ENCODE measurements at regions not wholly inside any gene's neighbourhood (a gene's known extent, or its start where the extent isn't known, plus 50 kb on each side); places are given as distances from the start of the nearest gene placed in this dataset.

GRCh38 chr2:128710242-128710641 is 391.6 kb upstream of the HS6ST1 start:
- H3K4me3 ChIP-seq (ENCODE audit: low read depth, poor library complexity, severe bottlenecking): no peak overlapping the region
- intact Hi-C loops (cut with DNase I; ENCODE audit: low total_unique reads): no loop called here
- 92 to 95% methylated on average over 5 of the region's 5 CpGs for WGBS, 2 donors
- TF ChIP-seq CTCF (IDR thresholded peaks at IDR 0.05): no peak
- no peak for TF ChIP-seq POLR2A (IDR thresholded peaks at IDR 0.05)
- peak in 1 of 2 donors; percentile 6 for DNase-seq (ENCODE audit: low spot score in 2 of 2)

GRCh38 chr2:128710729-128711128 is 392.1 kb upstream of the HS6ST1 start:
- DNase-seq (ENCODE audit: low spot score in 2 of 2): peak; percentile 12 to 18
- H3K4me3 ChIP-seq (ENCODE audit: low read depth, poor library complexity, severe bottlenecking): no peak overlapping the region
- 86 to 91% methylated on average over 2 of the region's 2 CpGs for WGBS, 2 donors
- no peak for TF ChIP-seq CTCF (IDR thresholded peaks at IDR 0.05)
- no peak for TF ChIP-seq POLR2A (IDR thresholded peaks at IDR 0.05)
- intact Hi-C loops (cut with DNase I; ENCODE audit: low total_unique reads): no loop called here

GRCh38 chr2:128714285-128714684 is 395.6 kb upstream of the HS6ST1 start:
- H3K4me3 ChIP-seq (ENCODE audit: low read depth, poor library complexity, severe bottlenecking): no peak overlapping the region
- DNase-seq (ENCODE audit: low spot score in 2 of 2): peak; percentile 12 to 68
- intact Hi-C loops (cut with DNase I; ENCODE audit: low total_unique reads): no loop called here
- TF ChIP-seq CTCF (IDR thresholded peaks at IDR 0.05) (no peak), POLR2A (IDR thresholded peaks at IDR 0.05) (no peak)
- WGBS, 2 donors: 78 to 83% methylated on average over 4 of the region's 4 CpGs

GRCh38 chr2:128714851-128715312 is 396.2 kb upstream of the HS6ST1 start:
- intact Hi-C loops (cut with DNase I; ENCODE audit: low total_unique reads): no loop called here
- no peak overlapping the region for H3K4me3 ChIP-seq (ENCODE audit: low read depth, poor library complexity, severe bottlenecking)
- WGBS, 2 donors: 82 to 96% methylated on average over 6 of the region's 6 CpGs
- TF ChIP-seq POLR2A (IDR thresholded peaks at IDR 0.05) (no peak), CTCF (IDR thresholded peaks at IDR 0.05) (no peak)
- DNase-seq (ENCODE audit: low spot score in 2 of 2): peak; percentile 10 to 77

GRCh38 chr2:128715360-128715759 is 396.7 kb upstream of the HS6ST1 start:
- no peak for TF ChIP-seq POLR2A (IDR thresholded peaks at IDR 0.05)
- TF ChIP-seq CTCF (IDR thresholded peaks at IDR 0.05): no peak
- intact Hi-C loops (cut with DNase I; ENCODE audit: low total_unique reads): no loop called here
- H3K4me3 ChIP-seq (ENCODE audit: low read depth, poor library complexity, severe bottlenecking): no peak overlapping the region
- 91 to 96% methylated on average over 7 of the region's 7 CpGs for WGBS, 2 donors
- DNase-seq (ENCODE audit: low spot score in 2 of 2): peak in 1 of 2 donors; percentile 48

- TF ChIP-seq CTCF (IDR thresholded peaks at IDR 0.05) (no peak), POLR2A (IDR thresholded peaks at IDR 0.05) (no peak)
- no peak overlapping the region for H3K4me3 ChIP-seq (ENCODE audit: low read depth, poor library complexity, severe bottlenecking)
- DNase-seq (ENCODE audit: low spot score in 2 of 2): peak in 1 of 2 donors; percentile 54
- intact Hi-C loops (cut with DNase I; ENCODE audit: low total_unique reads): no loop called here
- 85% methylated on average over 8 of the region's 8 CpGs for WGBS, 2 donors
Measured at GRCh38 chr2:128716299-128716721, 397.6 kb upstream of the HS6ST1 start.

Data from lower leg skin (tissue), 4 donors.